ENCODE measurements at regions not wholly inside any gene's neighbourhood (a gene's known extent, or its start where the extent isn't known, plus 50 kb on each side); places are given as distances from the start of the nearest gene placed in this dataset.

DNA sequence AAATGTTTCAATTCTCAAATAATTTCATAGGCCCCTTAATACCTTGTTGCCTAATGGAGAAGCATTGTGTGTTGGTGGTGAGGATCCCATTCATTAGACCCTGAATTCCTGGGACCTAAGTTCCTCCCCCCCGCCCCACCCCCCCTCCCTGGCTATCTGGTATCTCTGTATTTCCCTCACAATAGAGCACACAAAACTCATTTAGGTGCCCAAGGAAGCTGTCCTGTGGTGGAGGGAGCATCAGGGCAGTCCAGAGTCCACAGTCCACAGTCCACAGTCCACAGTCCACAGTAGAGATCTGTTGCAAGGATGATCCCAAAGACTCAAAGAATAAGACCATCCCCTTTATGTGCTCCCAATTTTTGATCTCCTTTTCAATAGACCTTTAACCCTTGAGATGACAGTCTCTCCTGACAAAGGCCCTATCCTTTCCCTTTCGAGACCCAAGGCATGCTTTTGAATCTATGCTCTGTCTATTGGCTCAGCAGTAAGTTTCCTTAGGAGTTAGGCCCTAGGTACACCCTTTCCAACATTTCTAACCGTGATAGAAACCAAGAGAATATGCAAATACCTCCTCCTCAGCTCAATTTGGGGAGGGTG, 123.9 kb downstream of the ZBTB18 start:
- Histone ChIP-seq H3K9me3 (ENCODE audit: insufficient read depth, low read depth, low read length) (no peaks in the 10 kb centered on the region; the same call in 1 of the 2 replicates), H3K36me3 (ENCODE audit: insufficient read depth, low read depth, low read length) (no peaks in the 10 kb centered on the region), H3K4me3 (ENCODE audit: low read length) (peak overlapping the region; percentile 39; the same call in 1 of the 2 replicates), H3K4me1 (ENCODE audit: insufficient read depth, low read length) (peaks cover 6% of the 10 kb centered on the region; the same call in 1 of the 2 replicates), H3K27me3 (ENCODE audit: insufficient read depth, low read length) (no peaks in the 10 kb centered on the region), H3K27ac (ENCODE audit: low read length) (no peak overlapping the region), H3K9ac (ENCODE audit: low read depth, low read length) (no peak overlapping the region)

DNA sequence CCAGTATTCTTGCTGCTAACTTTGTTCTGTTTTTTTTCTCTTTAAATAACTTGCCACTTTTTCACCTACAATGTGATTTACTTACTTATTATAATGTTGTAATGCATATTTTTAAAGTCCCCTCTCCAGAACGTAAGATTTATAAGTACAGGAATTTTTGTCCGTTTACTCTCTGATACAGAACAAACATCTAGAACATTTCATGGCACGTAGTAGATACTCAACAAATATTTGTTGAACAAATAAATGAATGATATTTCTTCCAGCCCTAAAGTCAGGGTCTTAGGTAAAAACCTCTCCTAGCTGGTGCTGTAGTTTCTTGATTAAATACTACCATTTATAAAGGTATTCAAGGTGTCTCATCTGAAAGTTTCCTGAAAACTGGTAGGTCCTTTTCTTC, 125.1 kb downstream of the ZBTB18 start:
- H3K9me3 ChIP-seq (ENCODE audit: insufficient read depth, low read depth, low read length): no peaks in the 10 kb centered on the region; the same call in 1 of the 2 replicates
- no peak overlapping the region for H3K4me3 ChIP-seq (ENCODE audit: low read length)
- H3K36me3 ChIP-seq (ENCODE audit: insufficient read depth, low read depth, low read length): no peaks in the 10 kb centered on the region

DNA sequence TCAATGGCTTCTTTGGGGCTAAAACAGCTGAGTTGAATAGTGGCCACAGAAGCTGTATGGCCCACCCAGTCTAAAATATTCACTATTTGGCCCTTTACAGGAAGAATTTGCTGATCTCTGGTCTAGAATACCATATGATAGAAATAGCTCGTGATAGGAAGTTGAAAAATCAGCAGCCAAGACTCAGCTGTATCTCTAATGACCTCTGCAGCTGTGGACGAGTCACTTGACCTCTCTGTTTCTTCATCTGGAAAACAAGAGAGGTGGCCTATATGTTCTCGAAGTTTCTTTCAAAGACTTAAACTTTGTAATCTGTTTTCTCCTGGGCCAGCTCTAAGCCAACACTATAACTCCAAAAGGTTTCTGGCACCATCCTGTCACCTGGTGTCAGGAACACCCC, 129.2 kb downstream of the ZBTB18 start:
- Histone ChIP-seq H3K36me3 (ENCODE audit: insufficient read depth, low read depth, low read length) (no peaks in the 10 kb centered on the region), H3K27ac (ENCODE audit: low read length) (no peak overlapping the region), H3K9ac (ENCODE audit: low read depth, low read length) (no peak overlapping the region), H3K9me3 (ENCODE audit: insufficient read depth, low read depth, low read length) (no peaks in the 10 kb centered on the region), H3K4me3 (ENCODE audit: low read length) (no peak overlapping the region), H3K27me3 (ENCODE audit: insufficient read depth, low read length) (no peaks in the 10 kb centered on the region), H3K4me1 (ENCODE audit: insufficient read depth, low read length) (peaks cover 3% of the 10 kb centered on the region; the same call in 1 of the 2 replicates)

More for the DNA sequence above, 125.1 kb downstream of the ZBTB18 start:
- Histone ChIP-seq H3K4me1 (ENCODE audit: insufficient read depth, low read length) (peaks cover 6% of the 10 kb centered on the region; the same call in 1 of the 2 replicates), H3K9ac (ENCODE audit: low read depth, low read length) (no peak overlapping the region), H3K27me3 (ENCODE audit: insufficient read depth, low read length) (no peaks in the 10 kb centered on the region), H3K27ac (ENCODE audit: low read length) (no peak overlapping the region)

GRCh38 chr1:244181867-244182266, 130.8 kb downstream of the ZBTB18 start:
- Histone ChIP-seq H3K4me1 (ENCODE audit: insufficient read depth, low read length) (no peaks in the 10 kb centered on the region), H3K36me3 (ENCODE audit: insufficient read depth, low read depth, low read length) (no peaks in the 10 kb centered on the region), H3K4me3 (ENCODE audit: low read length) (no peak overlapping the region), H3K27me3 (ENCODE audit: insufficient read depth, low read length) (no peaks in the 10 kb centered on the region), H3K27ac (ENCODE audit: low read length) (no peak overlapping the region), H3K9me3 (ENCODE audit: insufficient read depth, low read depth, low read length) (no peaks in the 10 kb centered on the region), H3K9ac (ENCODE audit: low read depth, low read length) (no peak overlapping the region)

GRCh38 chr1:244183037-244183436, 132.0 kb downstream of the ZBTB18 start:
- H3K4me3 ChIP-seq (ENCODE audit: low read length): no peak overlapping the region
- H3K27ac ChIP-seq (ENCODE audit: low read length): no peak overlapping the region
- no peaks in the 10 kb centered on the region for H3K4me1 ChIP-seq (ENCODE audit: insufficient read depth, low read length)
- H3K27me3 ChIP-seq (ENCODE audit: insufficient read depth, low read length): no peaks in the 10 kb centered on the region
- no peak overlapping the region for H3K9ac ChIP-seq (ENCODE audit: low read depth, low read length)
- H3K9me3 ChIP-seq (ENCODE audit: insufficient read depth, low read depth, low read length): no peaks in the 10 kb centered on the region
- no peaks in the 10 kb centered on the region for H3K36me3 ChIP-seq (ENCODE audit: insufficient read depth, low read depth, low read length)

DNA sequence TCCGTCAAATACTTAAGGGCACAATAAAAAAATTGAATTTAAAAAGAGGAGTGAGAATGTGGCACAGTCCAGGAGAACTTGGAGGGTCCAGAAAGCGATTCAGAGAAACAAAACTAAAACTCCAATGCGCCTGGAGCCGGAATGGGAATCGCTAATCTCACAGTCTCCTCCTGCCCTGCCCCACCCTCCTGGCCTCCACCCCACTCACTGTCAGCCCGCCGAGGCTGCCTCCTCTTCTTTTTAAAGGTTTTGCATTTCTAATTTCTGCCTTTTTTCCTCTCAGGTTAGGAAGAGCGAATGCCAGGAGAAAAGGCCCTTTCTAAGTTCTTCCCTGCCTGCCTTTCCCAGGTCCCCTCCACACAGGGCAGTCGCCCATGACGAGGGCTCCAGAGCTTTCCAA, 135.3 kb downstream of the ZBTB18 start:
- no peaks in the 10 kb centered on the region for H3K36me3 ChIP-seq (ENCODE audit: insufficient read depth, low read depth, low read length)
- H3K4me1 ChIP-seq (ENCODE audit: insufficient read depth, low read length): no peaks in the 10 kb centered on the region
- H3K4me3 ChIP-seq (ENCODE audit: low read length): no peak overlapping the region
- no peaks in the 10 kb centered on the region for H3K9me3 ChIP-seq (ENCODE audit: insufficient read depth, low read depth, low read length)
- H3K27me3 ChIP-seq (ENCODE audit: insufficient read depth, low read length): no peaks in the 10 kb centered on the region
- H3K27ac ChIP-seq (ENCODE audit: low read length): no peak overlapping the region
- no peak overlapping the region for H3K9ac ChIP-seq (ENCODE audit: low read depth, low read length)

DNA sequence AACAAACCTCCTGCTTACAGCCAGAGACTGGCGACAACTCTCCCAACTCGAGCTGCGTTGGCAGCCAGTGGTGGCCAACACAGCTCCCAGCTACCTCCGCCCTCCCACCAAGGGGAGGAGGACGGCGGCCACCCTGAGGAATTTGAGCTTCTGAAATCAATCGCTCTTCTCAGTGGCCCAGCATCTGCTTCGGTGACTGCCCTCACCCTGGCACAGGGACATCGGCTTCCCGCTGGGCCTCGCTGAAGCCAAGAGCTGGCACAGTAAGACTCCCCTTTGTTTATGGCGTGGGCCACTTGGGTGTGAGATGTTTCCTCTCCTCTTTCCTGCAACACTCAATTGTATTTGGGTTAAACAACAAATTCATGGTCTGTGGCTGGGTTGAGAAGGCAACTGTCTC, 136.2 kb downstream of the ZBTB18 start:
- no peaks in the 10 kb centered on the region for H3K36me3 ChIP-seq (ENCODE audit: insufficient read depth, low read depth, low read length)
- no peaks in the 10 kb centered on the region for H3K4me1 ChIP-seq (ENCODE audit: insufficient read depth, low read length)
- no peaks in the 10 kb centered on the region for H3K9me3 ChIP-seq (ENCODE audit: insufficient read depth, low read depth, low read length)
- H3K4me3 ChIP-seq (ENCODE audit: low read length): no peak overlapping the region
- H3K9ac ChIP-seq (ENCODE audit: low read depth, low read length): no peak overlapping the region
- H3K27ac ChIP-seq (ENCODE audit: low read length): no peak overlapping the region
- H3K27me3 ChIP-seq (ENCODE audit: insufficient read depth, low read length): no peaks in the 10 kb centered on the region

- Histone ChIP-seq H3K4me3 (ENCODE audit: low read length) (no peak overlapping the region), H3K9ac (ENCODE audit: low read depth, low read length) (no peak overlapping the region), H3K27ac (ENCODE audit: low read length) (no peak overlapping the region), H3K4me1 (ENCODE audit: insufficient read depth, low read length) (no peaks in the 10 kb centered on the region), H3K36me3 (ENCODE audit: insufficient read depth, low read depth, low read length) (no peaks in the 10 kb centered on the region), H3K27me3 (ENCODE audit: insufficient read depth, low read length) (no peaks in the 10 kb centered on the region), H3K9me3 (ENCODE audit: insufficient read depth, low read depth, low read length) (no peaks in the 10 kb centered on the region)
Observed at GRCh38 chr1:244191581-244191980, 140.5 kb downstream of the ZBTB18 start.

DNA sequence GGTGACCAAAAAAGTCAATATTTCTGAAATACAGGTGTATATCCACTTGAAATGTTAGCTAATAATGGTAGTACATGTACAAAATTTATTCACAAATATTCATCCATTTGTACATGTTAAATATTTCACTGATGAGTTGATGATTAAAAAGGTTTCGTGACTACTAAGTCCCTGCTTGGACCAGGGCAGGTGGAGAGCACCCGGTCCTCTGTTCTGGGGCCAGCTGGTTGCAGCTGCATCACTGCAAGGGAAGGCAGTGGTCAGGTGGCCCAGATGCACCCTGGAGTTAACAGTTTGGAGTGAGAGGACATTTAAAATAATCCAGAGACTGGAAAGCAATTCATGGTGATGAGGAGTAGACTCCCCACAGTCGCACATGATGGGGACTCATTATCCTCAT, 141.2 kb downstream of the ZBTB18 start:
- Histone ChIP-seq H3K9ac (ENCODE audit: low read depth, low read length) (no peak overlapping the region), H3K36me3 (ENCODE audit: insufficient read depth, low read depth, low read length) (no peaks in the 10 kb centered on the region), H3K4me3 (ENCODE audit: low read length) (no peak overlapping the region), H3K4me1 (ENCODE audit: insufficient read depth, low read length) (no peaks in the 10 kb centered on the region), H3K27ac (ENCODE audit: low read length) (no peak overlapping the region), H3K9me3 (ENCODE audit: insufficient read depth, low read depth, low read length) (no peaks in the 10 kb centered on the region), H3K27me3 (ENCODE audit: insufficient read depth, low read length) (no peaks in the 10 kb centered on the region)

GRCh38 chr1:244196571-244197285, 145.6 kb downstream of the ZBTB18 start:
- no peak overlapping the region for H3K27ac ChIP-seq (ENCODE audit: low read length)
- no peaks in the 10 kb centered on the region for H3K9me3 ChIP-seq (ENCODE audit: insufficient read depth, low read depth, low read length)
- H3K27me3 ChIP-seq (ENCODE audit: insufficient read depth, low read length): no peaks in the 10 kb centered on the region
- H3K4me3 ChIP-seq (ENCODE audit: low read length): no peak overlapping the region
- no peak overlapping the region for H3K9ac ChIP-seq (ENCODE audit: low read depth, low read length)
- no peaks in the 10 kb centered on the region for H3K4me1 ChIP-seq (ENCODE audit: insufficient read depth, low read length)
- H3K36me3 ChIP-seq (ENCODE audit: insufficient read depth, low read depth, low read length): no peaks in the 10 kb centered on the region

GRCh38 chr1:244197851-244198375, 146.8 kb downstream of the ZBTB18 start:
- Histone ChIP-seq H3K4me3 (ENCODE audit: low read length) (no peak overlapping the region), H3K36me3 (ENCODE audit: insufficient read depth, low read depth, low read length) (no peaks in the 10 kb centered on the region), H3K9me3 (ENCODE audit: insufficient read depth, low read depth, low read length) (no peaks in the 10 kb centered on the region), H3K27me3 (ENCODE audit: insufficient read depth, low read length) (no peaks in the 10 kb centered on the region), H3K4me1 (ENCODE audit: insufficient read depth, low read length) (no peaks in the 10 kb centered on the region), H3K9ac (ENCODE audit: low read depth, low read length) (no peak overlapping the region), H3K27ac (ENCODE audit: low read length) (no peak overlapping the region)

GRCh38 chr1:244199902-244200301, 148.8 kb downstream of the ZBTB18 start:
- Histone ChIP-seq H3K9me3 (ENCODE audit: insufficient read depth, low read depth, low read length) (no peaks in the 10 kb centered on the region), H3K27ac (ENCODE audit: low read length) (no peak overlapping the region), H3K36me3 (ENCODE audit: insufficient read depth, low read depth, low read length) (no peaks in the 10 kb centered on the region), H3K4me1 (ENCODE audit: insufficient read depth, low read length) (no peaks in the 10 kb centered on the region), H3K9ac (ENCODE audit: low read depth, low read length) (no peak overlapping the region), H3K27me3 (ENCODE audit: insufficient read depth, low read length) (no peaks in the 10 kb centered on the region), H3K4me3 (ENCODE audit: low read length) (no peak overlapping the region)
